HCT116 (cell line): ENCODE measurements at regions not wholly inside any gene's neighbourhood (a gene's known extent, or its start where the extent isn't known, plus 50 kb on each side); places are given as distances from the start of the nearest gene placed in this dataset.

Experiments
- ATAC-seq: fragments of 200-7000 bp; cut with Tn5 transposase; 2 replicates; pipeline ENCODE4 v1.9.1; 2020; ENCODE audit warnings: mild to moderate bottlenecking, moderate library complexity
- BruUV-seq: library from RNA; stranded (reverse); fragments of 400-500 nt; replicated peaks from 2 replicates; lab custom pipeline; 2021; lab: Mats Ljungman, UMichigan
- CTCF ChIA-PET: fragments of 300-600 bp; sonication (Branson Sonifier 250); formaldehyde crosslinking; loops from one replicate; lab custom pipeline; 2021; ENCODE audit warnings: antibody characterized with exemption; lab: Charles Lee
- POLR2A ChIA-PET: fragments of 300-600, 350-600 bp; sonication (Branson Sonifier 250); formaldehyde crosslinking; loops from one replicate; lab custom pipeline; 2021; ENCODE audit warnings: antibody characterized with exemption; lab: Charles Lee
- RAD21 ChIA-PET, 2 experiments: fragments of 300-600 bp; sonication (Branson Sonifier 250); formaldehyde crosslinking; loops; one replicate each; lab custom pipeline; 2023; ENCODE audit warnings: low total read pairs in 2 of 2; ENCODE audit not compliant: uncharacterized antibody in 2 of 2, unreplicated experiment in 2 of 2, low non-redundant PET in 1 of 2; lab: Charles Lee
- DNase-seq: peaks from one replicate; pipeline ENCODE4 v3.0.0-alpha.2; 2010; ENCODE audit warnings: low read depth, low spot score
- H2AFZ ChIP-seq: fragments of 200-600 bp; shearing (Covaris generic), sonication (generic); 2 replicates; pipeline ENCODE4 v1.6.1; 2017; ENCODE audit warnings: low read depth, mixed run types, mixed read lengths, antibody characterized with exemption, low read length; ENCODE audit not compliant: poor library complexity, severe bottlenecking
- H3K27ac ChIP-seq: 2 replicates; pipeline ENCODE4 v1.5.1; 2012; ENCODE audit warnings: low read depth, low read length
- H3K27me3 ChIP-seq: fragments of 200-600 bp; sonication (generic); 2 replicates; pipeline ENCODE4 v1.6.1; 2016; ENCODE audit warnings: mixed run types, low read length, mixed read lengths; ENCODE audit not compliant: insufficient read depth
- H3K36me3 ChIP-seq, 2 experiments: fragments of 200-500 bp in 1 of 2; fragments of 200-600 bp in 1 of 2; sonication (Bioruptor generic) in 1 of 2; sonication (generic) in 1 of 2; 2 replicates each; pipeline versions ENCODE4 v1.5.1 to v1.6.1; 2014 to 2016; ENCODE audit warnings: low read length in 2 of 2, inconsistent platforms in 1 of 2, mixed read lengths in 1 of 2, mixed run types in 1 of 2; ENCODE audit not compliant: insufficient read depth in 2 of 2, control insufficient read depth in 1 of 2
- H3K4me1 ChIP-seq, 2 experiments: fragments of 200-600 bp in 1 of 2; sonication (generic) in 1 of 2; 2 replicates each; pipeline versions ENCODE4 v1.5.1 to v1.6.1; 2012 to 2017; ENCODE audit warnings: low read length in 2 of 2, inconsistent platforms in 1 of 2, mild to moderate bottlenecking in 1 of 2, mixed read lengths in 1 of 2, mixed run types in 1 of 2, moderate library complexity in 1 of 2; ENCODE audit not compliant: insufficient read depth in 2 of 2, control insufficient read depth in 1 of 2
- H3K4me2 ChIP-seq: fragments of 200-600 bp; sonication (generic); 2 replicates; pipeline ENCODE4 v1.6.1; 2017; ENCODE audit warnings: mixed run types, low read length, mixed read lengths
- H3K4me3 ChIP-seq, 2 experiments: fragments of 200-600 bp in 1 of 2; sonication (generic) in 1 of 2; replicated peaks in 1 of 2; 2 replicates each; pipeline ENCODE4 v1.5.1; 2011 to 2016; ENCODE audit warnings: low read length in 2 of 2, control low read depth in 1 of 2, low read depth in 1 of 2, mild to moderate bottlenecking in 1 of 2, mixed read lengths in 1 of 2, mixed run types in 1 of 2
- H3K79me2 ChIP-seq: fragments of 200-600 bp; sonication (generic); 2 replicates; pipeline ENCODE4 v1.6.1; 2017; ENCODE audit warnings: mild to moderate bottlenecking, mixed run types, low read length, moderate library complexity, mixed read lengths; ENCODE audit not compliant: insufficient read depth
- H3K9ac ChIP-seq: fragments of 200-600 bp; sonication (generic); 2 replicates; pipeline ENCODE4 v1.6.1; 2016; ENCODE audit warnings: low read length, mixed read lengths
- H3K9me2 ChIP-seq: fragments of 200-600 bp; sonication (generic), shearing (Covaris generic); 2 replicates; pipeline ENCODE4 v1.6.1; 2017; ENCODE audit warnings: mixed run types, mild to moderate bottlenecking, moderate library complexity; ENCODE audit not compliant: insufficient read depth
- H3K9me3 ChIP-seq, 2 experiments: fragments of 200-500 bp in 1 of 2; fragments of 200-600 bp in 1 of 2; sonication (Bioruptor generic) in 1 of 2; sonication (generic) in 1 of 2; 2 replicates each; pipeline ENCODE4 v1.6.1; 2014 to 2017; ENCODE audit warnings: low read length in 2 of 2, mixed read lengths in 2 of 2, inconsistent platforms in 1 of 2, low read depth in 1 of 2, mild to moderate bottlenecking in 1 of 2, mixed run types in 1 of 2, moderate library complexity in 1 of 2; ENCODE audit not compliant: control insufficient read depth in 1 of 2, insufficient read depth in 1 of 2
- H4K20me1 ChIP-seq: fragments of 200-600 bp; sonication (generic), shearing (Covaris generic); 2 replicates; pipeline ENCODE4 v1.6.1; 2017; ENCODE audit warnings: mixed run types, mild to moderate bottlenecking, moderate library complexity; ENCODE audit not compliant: insufficient read depth
- EZH2phosphoT487 ChIP-seq: fragments of 200-600 bp; IDR thresholded peaks from 2 replicates; pipeline ENCODE4 v1.6.1; 2018; ENCODE audit warnings: antibody characterized with exemption, borderline replicate concordance
- FOSL1 ChIP-seq: IDR thresholded peaks from 2 replicates; pipeline ENCODE4 v1.6.1; 2012; ENCODE audit warnings: low read depth
- POLR2AphosphoS5 ChIP-seq: IDR thresholded peaks from 2 replicates; pipeline ENCODE4 v1.6.1; 2011; ENCODE audit warnings: mild to moderate bottlenecking, low read depth, low read length, moderate library complexity
- SIN3A ChIP-seq: IDR thresholded peaks from 2 replicates; pipeline ENCODE4 v1.6.1; 2012; ENCODE audit warnings: low read depth
- intact Hi-C: fragments of 100-400 bp; cut with micrococcal nuclease; formaldehyde crosslinking; loops from 2 replicates; pipeline ENCODE4 v1.10.0; 2022

- H3K9ac ChIP-seq: no peak overlapping the region
- intact Hi-C loops: no loop called here
- ATAC-seq: no peak
- POLR2A ChIA-PET: no interaction called here
- H3K27ac ChIP-seq: no peak overlapping the region
- no peaks in the 10 kb centered on the region for H3K9me3 ChIP-seq
- no peak overlapping the region for H3K4me3 ChIP-seq
- H3K9me2 ChIP-seq: no peaks in the 10 kb centered on the region
- H3K79me2 ChIP-seq: no peaks in the 10 kb centered on the region
- TF ChIP-seq FOSL1 (no peak), EZH2phosphoT487 (no peak), POLR2AphosphoS5 (no peak)
- RAD21 ChIA-PET: no interaction called here
- BruUV-seq: no TSS peak
- peaks cover 2 to 12% of the 10 kb centered on the region in 2 experiments; a peak in 3 of 4 replicates for H3K4me1 ChIP-seq
- CTCF ChIA-PET: interaction anchor here (1.0 to 1.4 kb wide), 2 partner anchors 34 to 80 kb away, joined by 3 to 4 read pairs; no protein-coding TSS in a partner anchor
- no peaks in the 10 kb centered on the region for H3K27me3 ChIP-seq
- no peaks in the 10 kb centered on the region for H3K36me3 ChIP-seq
- no peak overlapping the region for H2AFZ ChIP-seq
- no peak for DNase-seq
- no peaks in the 10 kb centered on the region for H4K20me1 ChIP-seq
- H3K4me2 ChIP-seq: no peak overlapping the region
Measured at GRCh38 chr16:87198328-87198832, 118.8 kb downstream of the C16orf95 start.

DNA sequence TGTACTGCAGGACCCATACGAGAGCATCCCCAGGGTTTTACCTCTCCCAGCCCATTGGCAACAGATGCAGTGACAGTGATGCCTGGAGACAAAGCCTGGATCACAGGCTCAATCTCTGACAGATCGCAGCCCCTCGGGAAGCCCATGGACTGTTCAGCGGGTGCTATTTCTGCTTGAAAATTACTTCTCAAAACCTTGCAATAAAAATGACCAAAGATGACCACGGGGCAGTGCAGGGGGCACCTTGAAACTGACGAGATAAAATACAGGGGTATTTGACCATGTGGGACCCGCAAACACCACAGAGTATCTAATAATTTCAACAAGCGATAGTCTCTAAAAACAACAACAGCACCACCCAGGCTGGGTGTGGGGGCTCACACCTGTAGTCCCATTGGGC, 118.3 kb downstream of the C16orf95 start:
- Histone ChIP-seq H3K4me2 (no peak overlapping the region), H3K36me3 (no peaks in the 10 kb centered on the region), H3K27ac (no peak overlapping the region), H3K4me3 (no peak overlapping the region), H3K27me3 (no peaks in the 10 kb centered on the region), H3K9ac (no peak overlapping the region), H3K9me3 (no peaks in the 10 kb centered on the region), H4K20me1 (no peaks in the 10 kb centered on the region), H3K4me1 (peaks cover 2 to 15% of the 10 kb centered on the region in 2 experiments; a peak in 3 of 4 replicates), H2AFZ (no peak overlapping the region), H3K79me2 (no peaks in the 10 kb centered on the region), H3K9me2 (no peaks in the 10 kb centered on the region)
- ChIA-PET CTCF (no interaction called here), POLR2A (no interaction called here), RAD21 (no interaction called here)
- ATAC-seq (no peak), DNase-seq (no peak)
- no TSS peak for BruUV-seq
- intact Hi-C loops: no loop called here
- TF ChIP-seq SIN3A: no peak
